ENCODE measurements at regions not wholly inside any gene's neighbourhood (a gene's known extent, or its start where the extent isn't known, plus 50 kb on each side); places are given as distances from the start of the nearest gene placed in this dataset.

DNA sequence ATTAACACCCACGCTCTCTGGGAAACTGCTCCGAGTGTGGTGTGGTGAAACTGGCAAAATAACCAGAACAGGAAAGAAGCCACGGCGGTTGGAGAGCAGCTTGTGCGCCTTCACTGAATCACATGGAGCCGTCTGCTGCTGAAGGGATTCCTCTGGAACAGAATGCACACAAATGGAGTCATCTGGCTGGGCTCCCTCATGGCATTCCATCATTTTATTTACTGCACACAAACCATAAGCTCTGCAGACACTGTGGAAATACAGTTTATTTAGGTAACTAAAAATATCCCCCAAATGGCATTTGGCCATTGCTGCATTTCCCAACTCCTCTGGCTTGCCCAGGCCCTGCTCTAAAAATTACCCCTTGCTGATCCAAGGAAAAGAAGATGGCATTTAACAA, 187.0 kb upstream of the S100G start:
- Histone ChIP-seq H3K36me3 (no peaks in the 10 kb centered on the region), H3K4me3 (ENCODE audit: low read depth, low read length) (no peak overlapping the region), H3K27me3 (ENCODE audit: insufficient read depth, low read depth, severe bottlenecking) (peaks cover 59% of the 10 kb centered on the region), H3K9me3 (ENCODE audit: severe bottlenecking) (no peaks in the 10 kb centered on the region), H3K27ac (no peak overlapping the region)
- TF ChIP-seq, protein P1, sequence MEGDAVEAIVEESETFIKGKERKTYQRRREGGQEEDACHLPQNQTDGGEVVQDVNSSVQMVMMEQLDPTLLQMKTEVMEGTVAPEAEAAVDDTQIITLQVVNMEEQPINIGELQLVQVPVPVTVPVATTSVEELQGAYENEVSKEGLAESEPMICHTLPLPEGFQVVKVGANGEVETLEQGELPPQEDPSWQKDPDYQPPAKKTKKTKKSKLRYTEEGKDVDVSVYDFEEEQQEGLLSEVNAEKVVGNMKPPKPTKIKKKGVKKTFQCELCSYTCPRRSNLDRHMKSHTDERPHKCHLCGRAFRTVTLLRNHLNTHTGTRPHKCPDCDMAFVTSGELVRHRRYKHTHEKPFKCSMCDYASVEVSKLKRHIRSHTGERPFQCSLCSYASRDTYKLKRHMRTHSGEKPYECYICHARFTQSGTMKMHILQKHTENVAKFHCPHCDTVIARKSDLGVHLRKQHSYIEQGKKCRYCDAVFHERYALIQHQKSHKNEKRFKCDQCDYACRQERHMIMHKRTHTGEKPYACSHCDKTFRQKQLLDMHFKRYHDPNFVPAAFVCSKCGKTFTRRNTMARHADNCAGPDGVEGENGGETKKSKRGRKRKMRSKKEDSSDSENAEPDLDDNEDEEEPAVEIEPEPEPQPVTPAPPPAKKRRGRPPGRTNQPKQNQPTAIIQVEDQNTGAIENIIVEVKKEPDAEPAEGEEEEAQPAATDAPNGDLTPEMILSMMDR (IDR thresholded peaks at IDR 0.05; ENCODE audit: low read depth, low read length), result no peak
- no peak for DNase-seq

DNA sequence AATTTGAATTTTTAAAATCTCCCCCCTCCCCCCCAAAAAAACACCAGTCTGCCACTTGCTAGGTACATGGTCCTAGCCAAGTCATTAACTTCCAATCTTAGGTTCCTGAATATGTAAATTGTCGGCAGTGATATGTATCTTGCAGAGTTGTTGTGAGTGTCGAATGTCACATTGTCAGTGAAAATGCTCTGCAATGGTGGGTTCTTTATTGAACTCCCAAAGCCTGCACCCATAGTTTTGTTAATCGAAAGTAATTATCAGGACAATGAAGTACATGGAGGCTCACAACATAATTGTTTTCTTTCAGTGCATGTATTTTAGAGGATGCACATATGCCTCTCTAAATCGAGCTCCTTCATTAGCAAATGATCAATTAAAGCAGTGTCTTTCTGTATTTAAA, 185.6 kb upstream of the S100G start:
- Histone ChIP-seq H3K27me3 (ENCODE audit: insufficient read depth, low read depth, severe bottlenecking) (peaks cover 64% of the 10 kb centered on the region), H3K4me3 (ENCODE audit: low read depth, low read length) (no peak overlapping the region)
- DNase-seq, result no peak

DNA sequence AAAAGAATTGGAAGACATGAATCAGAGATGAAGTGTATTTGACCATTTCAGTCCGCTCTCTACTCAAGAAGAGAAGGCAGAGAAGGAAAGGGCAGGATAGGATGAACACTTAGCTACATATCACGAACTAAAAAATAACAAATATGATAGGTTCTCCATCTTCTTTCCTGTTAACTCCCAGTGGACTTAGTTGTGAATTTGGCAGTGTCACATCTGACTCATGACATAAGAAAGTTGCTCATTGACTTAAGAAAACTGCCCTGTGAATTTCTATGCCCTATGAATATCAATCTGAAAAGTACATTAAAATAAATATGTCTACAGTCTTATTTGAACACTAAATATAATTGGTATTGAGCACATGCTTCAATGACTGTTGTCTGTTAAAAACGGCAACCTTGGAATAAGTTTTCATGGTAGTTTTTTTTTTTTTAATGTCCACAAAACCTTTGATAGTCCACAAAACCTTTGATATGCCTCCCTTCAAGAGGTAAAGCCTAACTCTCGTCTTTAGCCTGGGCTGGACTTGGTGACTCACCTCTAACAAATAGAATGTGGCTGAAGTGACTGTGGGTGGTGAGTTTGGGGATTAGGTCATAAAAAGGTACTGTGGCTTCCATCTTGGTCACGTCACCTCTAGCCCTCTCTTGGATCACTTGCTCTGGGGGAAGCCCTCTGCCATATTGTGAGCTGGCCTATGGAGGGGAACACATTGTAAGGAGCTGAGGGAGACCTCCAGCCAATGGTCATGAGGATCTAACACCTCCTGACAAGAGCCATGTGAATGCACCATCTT, 184.7 kb upstream of the S100G start:
- DNase-seq, result no peak

More for the DNA sequence above, 185.6 kb upstream of the S100G start:
- Histone ChIP-seq H3K27ac (no peak overlapping the region), H3K36me3 (no peaks in the 10 kb centered on the region), H3K9me3 (ENCODE audit: severe bottlenecking) (no peaks in the 10 kb centered on the region)
- TF ChIP-seq, protein P1 (IDR thresholded peaks at IDR 0.05; ENCODE audit: low read depth, low read length), result no peak

DNA sequence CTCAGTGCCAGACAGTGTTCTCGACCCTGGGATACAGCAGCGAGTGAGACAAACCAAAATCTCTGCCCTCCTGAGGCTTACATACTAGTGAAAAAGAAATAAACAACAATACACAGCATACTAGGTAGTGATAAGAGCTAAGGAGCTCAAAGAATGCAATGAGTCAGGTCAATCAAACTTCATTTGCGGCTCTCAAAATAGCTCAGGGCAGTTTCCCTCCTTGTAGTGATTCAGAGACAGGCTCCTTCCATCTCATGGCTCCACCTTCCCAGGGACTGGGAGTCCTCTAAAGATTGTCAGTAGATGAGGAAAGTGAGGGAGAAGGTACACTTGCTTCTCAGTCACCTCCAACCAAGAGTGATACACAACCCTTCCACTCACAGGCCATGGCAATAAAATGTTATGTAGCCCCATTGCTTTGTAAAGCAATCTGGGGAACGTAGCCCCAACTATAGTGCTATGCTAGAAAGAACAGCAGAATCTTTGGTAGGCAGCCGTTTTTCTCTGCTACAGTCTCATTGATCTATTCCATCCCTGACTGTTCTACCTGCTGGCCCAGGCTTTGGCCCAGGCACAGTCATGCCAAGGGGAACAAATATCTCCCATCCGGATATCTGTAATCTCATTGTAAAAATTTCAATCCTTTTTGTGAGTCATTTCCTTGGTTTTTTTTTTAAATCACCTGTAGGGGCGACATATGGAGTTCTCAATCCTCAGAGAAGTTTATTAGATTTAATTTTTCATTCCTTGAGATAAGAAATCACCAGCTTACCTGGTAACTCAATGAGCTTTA, 183.1 kb upstream of the S100G start:
- Histone ChIP-seq H3K27ac (no peak overlapping the region), H3K4me3 (ENCODE audit: low read depth, low read length) (no peak overlapping the region), H3K27me3 (ENCODE audit: insufficient read depth, low read depth, severe bottlenecking) (peaks cover 56% of the 10 kb centered on the region), H3K9me3 (ENCODE audit: severe bottlenecking) (no peaks in the 10 kb centered on the region), H3K36me3 (no peaks in the 10 kb centered on the region)
- DNase-seq, result no peak
- TF ChIP-seq, protein P1 (IDR thresholded peaks at IDR 0.05; ENCODE audit: low read depth, low read length), result no peak

More for the DNA sequence above, 184.7 kb upstream of the S100G start:
- Histone ChIP-seq H3K9me3 (ENCODE audit: severe bottlenecking) (no peaks in the 10 kb centered on the region), H3K36me3 (no peaks in the 10 kb centered on the region), H3K4me3 (ENCODE audit: low read depth, low read length) (no peak overlapping the region), H3K27me3 (ENCODE audit: insufficient read depth, low read depth, severe bottlenecking) (peaks cover 68% of the 10 kb centered on the region), H3K27ac (no peak overlapping the region)
- TF ChIP-seq, protein P1 (IDR thresholded peaks at IDR 0.05; ENCODE audit: low read depth, low read length), result no peak

DNA sequence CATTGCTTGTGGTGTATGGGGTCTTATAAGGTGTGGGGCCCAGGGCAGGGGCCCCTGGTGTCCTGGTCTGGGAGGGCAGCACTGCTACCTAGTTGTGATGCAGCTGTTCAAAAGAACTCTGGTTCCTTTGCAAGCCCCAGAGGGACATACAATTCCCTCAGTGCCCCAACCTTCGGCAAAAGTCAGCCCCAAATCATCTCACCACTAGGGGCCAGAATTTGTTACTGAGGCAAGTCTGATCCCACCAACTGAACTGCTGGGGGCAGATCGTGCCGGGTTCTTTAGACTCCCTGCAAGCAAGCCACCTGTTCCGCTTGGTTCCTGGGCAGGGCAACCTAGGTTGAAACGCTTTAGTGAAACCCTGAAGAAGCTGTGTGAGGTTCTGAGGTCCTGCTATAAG, 180.1 kb upstream of the S100G start:
- TF ChIP-seq, protein P1 (IDR thresholded peaks at IDR 0.05; ENCODE audit: low read depth, low read length), result no peak

More for the DNA sequence above, 180.1 kb upstream of the S100G start:
- H3K4me3 ChIP-seq (ENCODE audit: low read depth, low read length), result no peak overlapping the region
- no peaks in the 10 kb centered on the region for H3K9me3 ChIP-seq (ENCODE audit: severe bottlenecking)
- H3K27ac ChIP-seq, result no peak overlapping the region
- H3K27me3 ChIP-seq (ENCODE audit: insufficient read depth, low read depth, severe bottlenecking), result peaks cover 39% of the 10 kb centered on the region
- no peaks in the 10 kb centered on the region for H3K36me3 ChIP-seq
- DNase-seq, result no peak

All from WERI-Rb-1 (cell line).